HL-60/S4 (cell line): ENCODE measurements at regions not wholly inside any gene's neighbourhood (a gene's known extent, or its start where the extent isn't known, plus 50 kb on each side); places are given as distances from the start of the nearest gene placed in this dataset.
"Not testable (repeated sequence)": the region's sequence is repeated elsewhere in the genome, so short reads cannot be mapped to it uniquely, and the experiment has no call there.

Source experiments
- in situ Hi-C: fragments of 300-500 bp; cut with MboI; formaldehyde crosslinking; loops from 2 replicates; pipeline ENCODE4 v1.14.3; 2022; ENCODE audit warnings: low sequenced_read_pairs

GRCh38 chrX:151042842-151043241 is 59.7 kb downstream of the HMGB3 start:
- in situ Hi-C loops, result no loop called here

DNA sequence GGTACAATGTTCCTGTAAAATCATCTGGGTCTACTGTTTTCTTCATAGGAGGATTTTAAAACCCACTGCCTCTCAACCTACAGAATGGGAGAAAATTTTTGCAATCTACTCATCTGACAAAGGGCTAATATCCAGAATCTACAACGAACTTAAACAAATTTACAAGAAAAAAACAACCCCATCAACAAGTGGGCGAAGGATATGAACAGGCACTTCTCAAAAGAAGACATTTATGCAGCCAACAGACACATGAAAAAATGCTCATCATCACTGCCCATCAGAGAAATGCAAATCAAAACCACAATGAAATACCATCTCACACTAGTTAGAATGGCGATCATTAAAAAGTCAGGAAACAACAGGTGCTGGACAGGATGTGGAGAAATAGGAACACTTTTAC is 83.2 kb downstream of the HMGB3 start:
- in situ Hi-C loops, result not testable (repeated sequence)

DNA sequence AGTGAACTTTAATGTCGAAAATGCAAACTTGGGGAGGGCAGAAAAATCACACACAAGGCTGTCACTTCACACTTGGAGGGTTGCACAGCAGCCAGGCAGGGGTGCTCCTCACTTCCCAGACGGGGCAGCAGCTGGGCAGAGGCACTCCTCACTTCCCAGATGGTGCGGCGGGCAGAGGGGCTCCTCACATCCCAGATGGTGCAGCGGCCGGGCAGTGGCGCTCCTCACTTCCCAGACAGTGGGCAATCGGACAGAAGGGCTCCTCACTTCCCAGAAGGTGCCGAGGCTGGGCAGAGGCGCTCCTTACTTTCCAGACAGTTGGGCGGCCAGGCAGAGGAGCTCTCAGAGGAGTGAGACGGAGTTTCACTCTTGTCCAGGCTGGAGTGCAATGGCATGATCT is 90.6 kb downstream of the HMGB3 start:
- in situ Hi-C loops, result no loop called here

DNA sequence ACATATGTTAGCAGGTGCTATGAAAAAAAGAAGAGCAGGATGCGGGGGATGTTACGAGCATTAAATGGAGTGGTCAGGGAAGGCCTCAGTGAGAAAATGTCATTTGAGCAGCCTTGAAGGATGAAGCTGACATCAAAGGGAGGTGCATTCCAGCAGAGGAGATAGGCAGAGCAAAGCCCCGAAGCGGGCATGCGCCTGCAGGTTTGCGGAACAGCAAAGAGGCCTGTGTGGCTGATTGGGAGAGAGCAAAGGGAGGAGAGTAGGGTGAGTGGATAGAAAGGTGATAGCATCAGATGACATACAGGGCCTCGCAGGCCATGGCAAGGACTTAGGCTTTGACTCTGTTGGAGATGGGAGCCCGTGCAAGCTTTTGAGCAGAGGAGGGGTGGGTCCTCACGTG is 95.4 kb upstream of the GPR50 start:
- in situ Hi-C loops, result loop anchor here (10.0 kb wide), 1 partner anchor 306 kb away; no protein-coding TSS in a partner anchor

DNA sequence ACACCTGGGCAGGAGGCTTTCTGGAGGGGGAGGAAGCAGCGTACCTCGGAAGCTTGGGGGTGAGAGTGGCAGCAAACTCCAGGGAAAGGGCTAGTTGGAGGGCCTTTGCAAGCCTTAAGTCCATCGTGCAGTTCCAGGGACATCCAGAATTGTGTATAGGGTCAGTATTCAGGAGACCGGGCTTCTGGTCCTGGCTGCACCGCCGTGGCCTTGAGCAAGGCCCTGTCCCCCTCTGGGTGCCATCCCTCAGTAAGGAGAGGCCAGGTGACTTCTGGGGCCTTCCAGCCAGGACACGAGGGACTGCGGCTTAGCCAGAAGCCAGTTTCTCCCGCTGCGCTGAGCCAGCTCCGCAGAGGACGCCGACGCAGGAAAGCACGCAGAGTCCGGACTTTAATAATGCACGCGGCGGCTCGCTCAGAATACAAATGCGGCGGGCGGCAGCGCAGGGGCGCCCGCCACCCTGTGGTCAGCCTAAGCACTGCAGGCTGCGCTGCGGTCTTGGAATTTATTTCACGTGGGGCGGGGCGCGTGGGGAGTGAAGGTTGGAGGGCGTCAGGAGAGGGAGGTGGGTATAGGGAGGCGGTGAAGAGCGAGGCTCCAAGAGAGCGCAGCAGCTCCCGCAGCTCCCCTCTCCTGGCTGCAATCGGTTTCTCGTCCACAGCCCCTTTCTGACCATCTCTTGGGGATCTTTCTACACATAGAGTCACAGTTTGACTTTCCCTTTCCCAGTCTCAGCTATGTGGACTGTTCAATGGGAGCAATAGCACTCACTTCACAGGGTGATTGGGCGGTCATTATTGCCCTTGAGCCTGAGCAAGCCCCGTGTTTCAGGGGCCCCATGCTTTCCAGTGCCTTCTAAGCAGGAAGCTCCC is 94.1 kb upstream of the GPR50 start:
- in situ Hi-C loops, result loop anchor here (10.0 kb wide), 1 partner anchor 308 kb away; no protein-coding TSS in a partner anchor

- in situ Hi-C loops, result loop anchor here (10.0 kb wide), 1 partner anchor 310 kb away; no protein-coding TSS in a partner anchor
Measured at GRCh38 chrX:151084454-151084853, 91.9 kb upstream of the GPR50 start.

- in situ Hi-C loops, result loop anchor here (10.0 kb wide), 1 partner anchor 310 kb away; no protein-coding TSS in a partner anchor
Measured at GRCh38 chrX:151085207-151085606, 91.2 kb upstream of the GPR50 start.

DNA sequence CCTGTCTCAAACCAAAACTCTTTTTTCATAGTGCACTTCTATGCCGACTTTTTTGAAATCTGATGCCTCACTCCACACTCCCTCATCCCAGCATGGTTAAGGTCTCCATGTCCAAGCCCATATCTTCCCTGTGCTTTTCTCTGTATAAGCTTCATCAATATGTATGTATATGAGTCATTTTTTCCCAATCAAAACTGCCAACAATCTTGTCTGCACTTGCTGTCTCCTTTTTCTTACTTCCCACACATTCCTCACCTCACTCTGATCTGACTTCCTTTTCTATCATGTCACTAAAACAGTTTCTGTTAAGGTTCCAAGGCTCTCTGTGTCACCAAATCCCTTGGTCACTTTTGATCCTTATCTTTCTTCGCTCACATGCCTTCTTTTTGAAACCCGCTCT is 88.2 kb upstream of the GPR50 start:
- in situ Hi-C loops, result loop anchor here (10.0 kb wide), 1 partner anchor 313 kb away; no protein-coding TSS in a partner anchor

GRCh38 chrX:151099001-151099400 is 77.4 kb upstream of the GPR50 start:
- in situ Hi-C loops, result no loop called here

- in situ Hi-C loops, result no loop called here
Measured at GRCh38 chrX:151100799-151101198, 75.6 kb upstream of the GPR50 start.

GRCh38 chrX:151113200-151113599 is 63.2 kb upstream of the GPR50 start:
- in situ Hi-C loops, result not testable (repeated sequence)
